MM.1S (cell line): ENCODE measurements at regions not wholly inside any gene's neighbourhood (a gene's known extent, or its start where the extent isn't known, plus 50 kb on each side); places are given as distances from the start of the nearest gene placed in this dataset.

Experiments
- EZH2 ChIP-seq: fragments of 300-600 bp; sonication (generic); optimal IDR thresholded peaks from 2 replicates; pipeline ENCODE3; 2017; ENCODE audit warnings: low read depth, mild to moderate bottlenecking, antibody characterized with exemption, low read length, mixed read lengths
- EZH2phosphoT487 ChIP-seq: fragments of 300-600 bp; sonication (generic); IDR thresholded peaks from 2 replicates; pipeline ENCODE4 v1.6.1; 2018; ENCODE audit warnings: antibody characterized with exemption, low read length
- TF ChIP-seq, protein P1 (sequence below): fragments of 300-600 bp; sonication (generic); IDR thresholded peaks from 2 replicates; pipeline ENCODE4 v1.5.1; 2016; ENCODE audit warnings: antibody characterized with exemption, low read length, mixed read lengths

DNA sequence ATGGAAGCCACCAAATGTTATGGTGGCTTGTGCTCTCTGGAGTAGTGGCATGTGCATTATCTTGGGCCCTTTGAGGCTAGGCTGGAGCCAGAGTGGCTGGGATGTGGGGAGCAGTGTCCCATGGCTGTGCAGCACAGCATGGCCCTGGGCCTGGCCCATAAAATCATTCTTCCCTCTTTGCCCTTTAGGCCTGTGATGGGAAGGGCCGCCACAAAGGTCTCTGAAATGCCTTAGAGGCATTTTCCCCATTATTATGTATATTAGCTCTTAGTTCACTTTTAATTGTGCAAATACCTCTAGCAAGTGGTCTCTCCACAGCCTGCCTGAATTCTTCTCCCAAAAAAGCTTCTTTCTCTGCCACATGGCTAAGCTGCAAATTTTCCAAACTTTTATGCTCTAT, 297.3 kb upstream of the IRAK1BP1 start:
- TF ChIP-seq, protein P1, sequence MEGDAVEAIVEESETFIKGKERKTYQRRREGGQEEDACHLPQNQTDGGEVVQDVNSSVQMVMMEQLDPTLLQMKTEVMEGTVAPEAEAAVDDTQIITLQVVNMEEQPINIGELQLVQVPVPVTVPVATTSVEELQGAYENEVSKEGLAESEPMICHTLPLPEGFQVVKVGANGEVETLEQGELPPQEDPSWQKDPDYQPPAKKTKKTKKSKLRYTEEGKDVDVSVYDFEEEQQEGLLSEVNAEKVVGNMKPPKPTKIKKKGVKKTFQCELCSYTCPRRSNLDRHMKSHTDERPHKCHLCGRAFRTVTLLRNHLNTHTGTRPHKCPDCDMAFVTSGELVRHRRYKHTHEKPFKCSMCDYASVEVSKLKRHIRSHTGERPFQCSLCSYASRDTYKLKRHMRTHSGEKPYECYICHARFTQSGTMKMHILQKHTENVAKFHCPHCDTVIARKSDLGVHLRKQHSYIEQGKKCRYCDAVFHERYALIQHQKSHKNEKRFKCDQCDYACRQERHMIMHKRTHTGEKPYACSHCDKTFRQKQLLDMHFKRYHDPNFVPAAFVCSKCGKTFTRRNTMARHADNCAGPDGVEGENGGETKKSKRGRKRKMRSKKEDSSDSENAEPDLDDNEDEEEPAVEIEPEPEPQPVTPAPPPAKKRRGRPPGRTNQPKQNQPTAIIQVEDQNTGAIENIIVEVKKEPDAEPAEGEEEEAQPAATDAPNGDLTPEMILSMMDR = no peak
- TF ChIP-seq EZH2phosphoT487 (no peak), EZH2 (no peak)
